HuH-7.5 (cell line): ENCODE measurements at regions not wholly inside any gene's neighbourhood (a gene's known extent, or its start where the extent isn't known, plus 50 kb on each side); places are given as distances from the start of the nearest gene placed in this dataset.

Experiments used
- DNase-seq: peaks from one replicate; pipeline ENCODE4 v3.0.0; 2011; ENCODE audit warnings: low spot score

GRCh38 chr5:63323926-63324325 is 638.3 kb downstream of the HTR1A start:
- no peak for DNase-seq

- DNase-seq = no peak
These were observed 647.7 kb downstream of the HTR1A start for GRCh38 chr5:63314551-63314950.

- DNase-seq = no peak
These were observed 651.6 kb downstream of the HTR1A start for GRCh38 chr5:63310644-63311043.

GRCh38 chr5:63306909-63307308 is 655.3 kb downstream of the HTR1A start:
- DNase-seq = no peak

- DNase-seq = no peak
These were observed 668.9 kb downstream of the HTR1A start for GRCh38 chr5:63293317-63293716.

- no peak for DNase-seq
These were observed 675.5 kb downstream of the HTR1A start for GRCh38 chr5:63286724-63287123.

GRCh38 chr5:63263411-63263810 is 684.8 kb downstream of the LRRC70 start:
- no peak for DNase-seq

- DNase-seq = no peak
These were observed 683.8 kb downstream of the LRRC70 start for GRCh38 chr5:63262185-63262981.

GRCh38 chr5:63261695-63262094 is 683.1 kb downstream of the LRRC70 start:
- no peak for DNase-seq

- DNase-seq = no peak
These were observed 677.0 kb downstream of the LRRC70 start for GRCh38 chr5:63255594-63255993.

- no peak for DNase-seq
These were observed 672.3 kb downstream of the LRRC70 start for GRCh38 chr5:63250939-63251338.

GRCh38 chr5:63249960-63250359 is 671.3 kb downstream of the LRRC70 start:
- no peak for DNase-seq

- DNase-seq = no peak
These were observed 669.0 kb downstream of the LRRC70 start for GRCh38 chr5:63247651-63248050.

GRCh38 chr5:63245271-63245670 is 666.7 kb downstream of the LRRC70 start:
- no peak for DNase-seq

- no peak for DNase-seq
These were observed 661.6 kb downstream of the LRRC70 start for GRCh38 chr5:63240063-63240755.

- DNase-seq = no peak
These were observed 655.3 kb downstream of the LRRC70 start for GRCh38 chr5:63233911-63234310.

- no peak for DNase-seq
These were observed 654.7 kb downstream of the LRRC70 start for GRCh38 chr5:63233361-63233760.

GRCh38 chr5:63230754-63231153 is 652.1 kb downstream of the LRRC70 start:
- no peak for DNase-seq

- no peak for DNase-seq
These were observed 649.5 kb downstream of the LRRC70 start for GRCh38 chr5:63228154-63228553.

GRCh38 chr5:63220244-63220643 is 641.6 kb downstream of the LRRC70 start:
- no peak for DNase-seq

- DNase-seq = no peak
These were observed 638.8 kb downstream of the LRRC70 start for GRCh38 chr5:63217422-63217821.

GRCh38 chr5:63213256-63213655 is 634.6 kb downstream of the LRRC70 start:
- no peak for DNase-seq

GRCh38 chr5:63211448-63212132 is 633.0 kb downstream of the LRRC70 start:
- no peak for DNase-seq
